ENCODE measurements at regions not wholly inside any gene's neighbourhood (a gene's known extent, or its start where the extent isn't known, plus 50 kb on each side); places are given as distances from the start of the nearest gene placed in this dataset.

- Histone ChIP-seq H3K4me1 (ENCODE audit: control insufficient read depth in 1 of 2, insufficient read depth in 2 of 2, low read length in 2 of 2) (no peaks in the 10 kb centered on the region), H3K79me2 (ENCODE audit: control insufficient read depth, insufficient read depth, low read length, poor library complexity) (no peaks in the 10 kb centered on the region), H2AK5ac (ENCODE audit: low read length) (no peak overlapping the region), H4K8ac (ENCODE audit: low read depth, low read length) (no peak overlapping the region), H2BK5ac (ENCODE audit: low read depth, low read length, poor library complexity) (no peak overlapping the region), H3K18ac (ENCODE audit: low read length) (no peak overlapping the region), H3K79me1 (ENCODE audit: low read length) (no peaks in the 10 kb centered on the region), H3K27ac (ENCODE audit: low read depth, low read length) (no peak overlapping the region), H2AFZ (ENCODE audit: insufficient read depth, low read length, poor library complexity) (no peak overlapping the region), H3K4me3 (ENCODE audit: low read depth, low read length) (no peak overlapping the region), H3K9ac (ENCODE audit: low read length) (no peak overlapping the region), H4K91ac (ENCODE audit: low read depth, low read length) (no peak overlapping the region), H3K4me2 (ENCODE audit: low read length) (no peak overlapping the region), H3K14ac (ENCODE audit: low read length) (no peak overlapping the region), H3K9me3 (ENCODE audit: insufficient read depth, low read depth, low read length) (no peaks in the 10 kb centered on the region), H2BK12ac (ENCODE audit: low read length) (no peak overlapping the region), H4K12ac (ENCODE audit: low read depth, low read length) (no peak overlapping the region), H3K27me3 (ENCODE audit: insufficient read depth, low read length) (no peaks in the 10 kb centered on the region), H2BK120ac (ENCODE audit: insufficient read depth, low read length, poor library complexity) (no peak overlapping the region), H3K23ac (ENCODE audit: low read length) (no peak overlapping the region), H3K4ac (ENCODE audit: low read depth, low read length) (no peak overlapping the region), H3K36me3 (ENCODE audit: control insufficient read depth in 1 of 2, insufficient read depth in 2 of 2, low read length in 2 of 2) (peaks cover 13 to 18% of the 10 kb centered on the region in 2 experiments)
- no peak for DNase-seq
- WGBS (ENCODE audit: extremely low coverage, insufficient coverage, insufficient read length), result no CpG with 5 or more reads among the region's 1 CpG
These were observed 67.7 kb downstream of the NAV1 start for GRCh38 chr1:201606623-201607022.

- WGBS (ENCODE audit: extremely low coverage, insufficient coverage, insufficient read length), result no CpG with 5 or more reads among the region's 11 CpGs
- H3K18ac ChIP-seq (ENCODE audit: low read length), result peak overlapping the region; percentile 11
- H3K27ac ChIP-seq (ENCODE audit: low read depth, low read length), result no peak overlapping the region
- H3K4ac ChIP-seq (ENCODE audit: low read depth, low read length), result no peak overlapping the region
- no peak overlapping the region for H2BK12ac ChIP-seq (ENCODE audit: low read length)
- no peak overlapping the region for H2AFZ ChIP-seq (ENCODE audit: insufficient read depth, low read length, poor library complexity)
- H3K9ac ChIP-seq (ENCODE audit: low read length), result no peak overlapping the region
- H2BK120ac ChIP-seq (ENCODE audit: insufficient read depth, low read length, poor library complexity), result no peak overlapping the region
- H3K79me2 ChIP-seq (ENCODE audit: control insufficient read depth, insufficient read depth, low read length, poor library complexity), result no peaks in the 10 kb centered on the region
- H3K14ac ChIP-seq (ENCODE audit: low read length), result no peak overlapping the region
- H4K91ac ChIP-seq (ENCODE audit: low read depth, low read length), result no peak overlapping the region
- no peaks in the 10 kb centered on the region for H3K79me1 ChIP-seq (ENCODE audit: low read length)
- H3K4me3 ChIP-seq (ENCODE audit: low read depth, low read length), result no peak overlapping the region
- no peak overlapping the region for H4K8ac ChIP-seq (ENCODE audit: low read depth, low read length)
- H2AK5ac ChIP-seq (ENCODE audit: low read length), result no peak overlapping the region
- no peaks in the 10 kb centered on the region for H3K4me1 ChIP-seq (ENCODE audit: control insufficient read depth in 1 of 2, insufficient read depth in 2 of 2, low read length in 2 of 2)
- no peak overlapping the region for H3K23ac ChIP-seq (ENCODE audit: low read length)
- H3K4me2 ChIP-seq (ENCODE audit: low read length), result no peak overlapping the region
- no peak overlapping the region for H4K12ac ChIP-seq (ENCODE audit: low read depth, low read length)
- no peak for DNase-seq
- no peak overlapping the region for H2BK5ac ChIP-seq (ENCODE audit: low read depth, low read length, poor library complexity)
- H3K36me3 ChIP-seq (ENCODE audit: control insufficient read depth in 1 of 2, insufficient read depth in 2 of 2, low read length in 2 of 2), result peaks cover 13 to 18% of the 10 kb centered on the region in 2 experiments
- H3K9me3 ChIP-seq (ENCODE audit: insufficient read depth, low read depth, low read length), result no peaks in the 10 kb centered on the region
- H3K27me3 ChIP-seq (ENCODE audit: insufficient read depth, low read length), result no peaks in the 10 kb centered on the region
These were observed 69.9 kb downstream of the NAV1 start for GRCh38 chr1:201608635-201609395.

- no peak overlapping the region for H4K8ac ChIP-seq (ENCODE audit: low read depth, low read length)
- H3K18ac ChIP-seq (ENCODE audit: low read length), result no peak overlapping the region
- H3K23ac ChIP-seq (ENCODE audit: low read length), result no peak overlapping the region
- H2AFZ ChIP-seq (ENCODE audit: insufficient read depth, low read length, poor library complexity), result no peak overlapping the region
- H3K4ac ChIP-seq (ENCODE audit: low read depth, low read length), result no peak overlapping the region
- WGBS (ENCODE audit: extremely low coverage, insufficient coverage, insufficient read length), result no CpG with 5 or more reads among the region's 5 CpGs
- H3K14ac ChIP-seq (ENCODE audit: low read length), result no peak overlapping the region
- no peak overlapping the region for H4K12ac ChIP-seq (ENCODE audit: low read depth, low read length)
- H3K27ac ChIP-seq (ENCODE audit: low read depth, low read length), result no peak overlapping the region
- peaks cover 0 to 2% of the 10 kb centered on the region in 2 experiments for H3K4me1 ChIP-seq (ENCODE audit: control insufficient read depth in 1 of 2, insufficient read depth in 2 of 2, low read length in 2 of 2)
- no peak overlapping the region for H3K9ac ChIP-seq (ENCODE audit: low read length)
- H3K36me3 ChIP-seq (ENCODE audit: control insufficient read depth in 1 of 2, insufficient read depth in 2 of 2, low read length in 2 of 2), result peaks cover 13 to 18% of the 10 kb centered on the region in 2 experiments
- H2BK5ac ChIP-seq (ENCODE audit: low read depth, low read length, poor library complexity), result no peak overlapping the region
- no peak overlapping the region for H4K91ac ChIP-seq (ENCODE audit: low read depth, low read length)
- no peak overlapping the region for H2BK120ac ChIP-seq (ENCODE audit: insufficient read depth, low read length, poor library complexity)
- H2AK5ac ChIP-seq (ENCODE audit: low read length), result no peak overlapping the region
- H3K9me3 ChIP-seq (ENCODE audit: insufficient read depth, low read depth, low read length), result no peaks in the 10 kb centered on the region
- H2BK12ac ChIP-seq (ENCODE audit: low read length), result no peak overlapping the region
- H3K27me3 ChIP-seq (ENCODE audit: insufficient read depth, low read length), result no peaks in the 10 kb centered on the region
- H3K4me3 ChIP-seq (ENCODE audit: low read depth, low read length), result no peak overlapping the region
- H3K79me1 ChIP-seq (ENCODE audit: low read length), result no peaks in the 10 kb centered on the region
- no peak for DNase-seq
- H3K4me2 ChIP-seq (ENCODE audit: low read length), result no peak overlapping the region
- no peaks in the 10 kb centered on the region for H3K79me2 ChIP-seq (ENCODE audit: control insufficient read depth, insufficient read depth, low read length, poor library complexity)
These were observed 70.9 kb downstream of the NAV1 start for GRCh38 chr1:201609661-201610318.

- no peak overlapping the region for H2BK12ac ChIP-seq (ENCODE audit: low read length)
- H3K4me1 ChIP-seq (ENCODE audit: control insufficient read depth in 1 of 2, insufficient read depth in 2 of 2, low read length in 2 of 2), result peaks cover 0 to 2% of the 10 kb centered on the region in 2 experiments
- no peak overlapping the region for H2AK5ac ChIP-seq (ENCODE audit: low read length)
- H2BK5ac ChIP-seq (ENCODE audit: low read depth, low read length, poor library complexity), result no peak overlapping the region
- H3K14ac ChIP-seq (ENCODE audit: low read length), result no peak overlapping the region
- no peak overlapping the region for H3K23ac ChIP-seq (ENCODE audit: low read length)
- no peak overlapping the region for H4K12ac ChIP-seq (ENCODE audit: low read depth, low read length)
- no CpG with 5 or more reads among the region's 3 CpGs for WGBS (ENCODE audit: extremely low coverage, insufficient coverage, insufficient read length)
- no peak overlapping the region for H4K8ac ChIP-seq (ENCODE audit: low read depth, low read length)
- H3K27ac ChIP-seq (ENCODE audit: low read depth, low read length), result no peak overlapping the region
- H3K79me2 ChIP-seq (ENCODE audit: control insufficient read depth, insufficient read depth, low read length, poor library complexity), result no peaks in the 10 kb centered on the region
- no peak overlapping the region for H3K4ac ChIP-seq (ENCODE audit: low read depth, low read length)
- H3K9ac ChIP-seq (ENCODE audit: low read length), result no peak overlapping the region
- DNase-seq, result no peak
- H3K18ac ChIP-seq (ENCODE audit: low read length), result no peak overlapping the region
- H3K27me3 ChIP-seq (ENCODE audit: insufficient read depth, low read length), result no peaks in the 10 kb centered on the region
- no peaks in the 10 kb centered on the region for H3K79me1 ChIP-seq (ENCODE audit: low read length)
- no peak overlapping the region for H3K4me3 ChIP-seq (ENCODE audit: low read depth, low read length)
- H2AFZ ChIP-seq (ENCODE audit: insufficient read depth, low read length, poor library complexity), result no peak overlapping the region
- peaks cover 13 to 16% of the 10 kb centered on the region in 2 experiments for H3K36me3 ChIP-seq (ENCODE audit: control insufficient read depth in 1 of 2, insufficient read depth in 2 of 2, low read length in 2 of 2)
- H3K4me2 ChIP-seq (ENCODE audit: low read length), result no peak overlapping the region
- H2BK120ac ChIP-seq (ENCODE audit: insufficient read depth, low read length, poor library complexity), result no peak overlapping the region
- H4K91ac ChIP-seq (ENCODE audit: low read depth, low read length), result no peak overlapping the region
- H3K9me3 ChIP-seq (ENCODE audit: insufficient read depth, low read depth, low read length), result no peaks in the 10 kb centered on the region
These were observed 71.9 kb downstream of the NAV1 start for GRCh38 chr1:201610858-201611257.
